ENCODE measurements at regions not wholly inside any gene's neighbourhood (a gene's known extent, or its start where the extent isn't known, plus 50 kb on each side); places are given as distances from the start of the nearest gene placed in this dataset.

DNA sequence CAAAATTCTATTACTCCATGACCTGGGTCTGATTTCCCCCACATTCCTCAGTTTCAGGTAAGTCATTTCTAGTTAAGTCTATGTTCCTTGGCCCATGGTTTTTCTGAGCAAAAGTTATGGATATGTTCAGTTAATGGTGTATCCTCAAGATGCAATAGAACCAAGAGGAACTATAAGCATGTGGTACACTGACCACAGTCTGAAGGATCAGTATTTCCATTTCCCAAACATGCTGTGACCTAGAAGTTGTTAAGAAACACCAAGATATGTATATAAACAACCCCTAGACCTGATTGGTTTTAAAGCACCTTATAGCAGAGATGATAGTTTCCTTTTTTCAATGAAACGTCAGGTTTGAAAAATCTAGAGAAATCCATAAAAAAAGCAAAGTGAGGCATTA lies 94.2 kb upstream of the ABCB5 start:
- no peak overlapping the region for H3K4me3 ChIP-seq (ENCODE audit: low read length)
- 0 out of 2 replicates have a peak, but pooled peaks cover 2% of the 10 kb centered on the region for H3K27me3 ChIP-seq (ENCODE audit: low read length)
- no peak for DNase-seq
- H4K20me1 ChIP-seq (ENCODE audit: insufficient read depth, low read depth, low read length), result no peaks in the 10 kb centered on the region
- no peaks in the 10 kb centered on the region for H3K79me2 ChIP-seq (ENCODE audit: low read length)
- no peaks in the 10 kb centered on the region for H3K9me2 ChIP-seq (replicated peaks; ENCODE audit: insufficient read depth, low read length)
- H3K36me3 ChIP-seq (ENCODE audit: insufficient read depth, low read length), result no peaks in the 10 kb centered on the region
- H3K9me3 ChIP-seq (ENCODE audit: low read length), result no peaks in the 10 kb centered on the region
- no peaks in the 10 kb centered on the region for H3K4me1 ChIP-seq (ENCODE audit: low read length)
- no peak overlapping the region for H3K27ac ChIP-seq (ENCODE audit: low read length)
- no peak overlapping the region for H3K9ac ChIP-seq (ENCODE audit: low read length)
- H3K4me2 ChIP-seq (ENCODE audit: low read depth, low read length, poor library complexity, severe bottlenecking), result no peak overlapping the region
- H2AFZ ChIP-seq (ENCODE audit: low read length), result no peak overlapping the region

DNA sequence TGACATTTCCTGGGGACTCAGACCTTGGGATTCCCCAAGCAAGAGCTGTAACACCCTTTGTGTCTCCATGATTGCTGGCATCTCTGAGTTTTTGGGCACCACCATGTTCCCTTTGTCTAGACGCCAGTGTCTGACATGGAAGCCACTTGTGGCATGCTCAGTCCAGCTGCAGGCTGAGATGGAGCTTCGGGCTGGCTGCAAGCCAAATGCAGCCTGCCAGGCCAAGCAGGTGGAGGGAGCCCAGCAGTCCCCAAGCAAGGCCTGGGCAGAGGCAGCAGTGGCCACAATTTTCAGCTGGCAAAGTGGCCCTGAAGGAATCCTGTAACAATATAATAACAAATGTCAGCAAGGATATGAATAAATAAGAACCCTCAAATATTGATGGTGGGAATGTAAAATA lies 86.2 kb upstream of the ABCB5 start:
- Histone ChIP-seq H3K27me3 (ENCODE audit: low read length) (peaks cover 2% of the 10 kb centered on the region; the same call in 1 of the 2 replicates), H3K4me3 (ENCODE audit: low read length) (no peak overlapping the region), H3K9me2 (replicated peaks; ENCODE audit: insufficient read depth, low read length) (no peaks in the 10 kb centered on the region), H3K36me3 (ENCODE audit: insufficient read depth, low read length) (no peaks in the 10 kb centered on the region), H3K27ac (ENCODE audit: low read length) (no peak overlapping the region), H3K4me1 (ENCODE audit: low read length) (no peaks in the 10 kb centered on the region), H4K20me1 (ENCODE audit: insufficient read depth, low read depth, low read length) (no peaks in the 10 kb centered on the region), H3K9ac (ENCODE audit: low read length) (no peak overlapping the region), H3K79me2 (ENCODE audit: low read length) (no peaks in the 10 kb centered on the region), H3K9me3 (ENCODE audit: low read length) (no peaks in the 10 kb centered on the region), H3K4me2 (ENCODE audit: low read depth, low read length, poor library complexity, severe bottlenecking) (no peak overlapping the region), H2AFZ (ENCODE audit: low read length) (no peak overlapping the region)
- no peak for DNase-seq

GRCh38 chr7:20532890-20533289 lies 82.6 kb upstream of the ABCB5 start:
- H3K4me1 ChIP-seq (ENCODE audit: low read length), result no peaks in the 10 kb centered on the region
- no peak overlapping the region for H3K4me2 ChIP-seq (ENCODE audit: low read depth, low read length, poor library complexity, severe bottlenecking)
- no peak overlapping the region for H3K9ac ChIP-seq (ENCODE audit: low read length)
- no peaks in the 10 kb centered on the region for H3K79me2 ChIP-seq (ENCODE audit: low read length)
- peaks cover 2% of the 10 kb centered on the region for H3K27me3 ChIP-seq (ENCODE audit: low read length)
- no peaks in the 10 kb centered on the region for H3K9me2 ChIP-seq (replicated peaks; ENCODE audit: insufficient read depth, low read length)
- H3K36me3 ChIP-seq (ENCODE audit: insufficient read depth, low read length), result no peaks in the 10 kb centered on the region
- no peaks in the 10 kb centered on the region for H4K20me1 ChIP-seq (ENCODE audit: insufficient read depth, low read depth, low read length)
- H3K9me3 ChIP-seq (ENCODE audit: low read length), result no peaks in the 10 kb centered on the region
- no peak overlapping the region for H3K27ac ChIP-seq (ENCODE audit: low read length)
- no peak overlapping the region for H2AFZ ChIP-seq (ENCODE audit: low read length)
- DNase-seq, result no peak
- H3K4me3 ChIP-seq (ENCODE audit: low read length), result no peak overlapping the region

DNA sequence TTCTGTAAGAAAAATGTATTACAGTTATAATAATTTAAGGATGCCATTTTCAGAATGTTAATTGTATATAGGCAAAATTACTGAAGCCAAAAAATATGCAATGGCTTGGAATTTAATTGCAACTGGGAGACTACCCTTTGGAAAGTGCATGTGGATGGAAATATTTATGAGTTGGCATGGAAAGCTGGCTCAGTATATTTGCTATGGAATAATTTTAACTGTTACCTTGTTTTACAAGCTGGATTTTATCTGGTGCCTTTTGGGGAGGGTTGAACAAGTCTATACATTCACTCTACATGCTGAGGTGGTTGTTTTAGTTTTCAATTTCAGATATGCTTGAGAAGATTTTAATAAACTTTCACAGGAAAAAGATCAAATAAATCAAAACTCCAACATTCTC lies 80.9 kb upstream of the ABCB5 start:
- Histone ChIP-seq H3K36me3 (ENCODE audit: insufficient read depth, low read length) (no peaks in the 10 kb centered on the region), H3K4me2 (ENCODE audit: low read depth, low read length, poor library complexity, severe bottlenecking) (no peak overlapping the region), H3K9ac (ENCODE audit: low read length) (no peak overlapping the region), H2AFZ (ENCODE audit: low read length) (no peak overlapping the region), H3K27me3 (ENCODE audit: low read length) (no peaks in the 10 kb centered on the region; the same call in 1 of the 2 replicates), H3K9me3 (ENCODE audit: low read length) (no peaks in the 10 kb centered on the region), H3K79me2 (ENCODE audit: low read length) (no peaks in the 10 kb centered on the region), H3K27ac (ENCODE audit: low read length) (no peak overlapping the region), H4K20me1 (ENCODE audit: insufficient read depth, low read depth, low read length) (no peaks in the 10 kb centered on the region), H3K9me2 (replicated peaks; ENCODE audit: insufficient read depth, low read length) (no peaks in the 10 kb centered on the region), H3K4me3 (ENCODE audit: low read length) (no peak overlapping the region), H3K4me1 (ENCODE audit: low read length) (peaks cover 3% of the 10 kb centered on the region; the same call in 1 of the 2 replicates)
- no peak for DNase-seq

DNA sequence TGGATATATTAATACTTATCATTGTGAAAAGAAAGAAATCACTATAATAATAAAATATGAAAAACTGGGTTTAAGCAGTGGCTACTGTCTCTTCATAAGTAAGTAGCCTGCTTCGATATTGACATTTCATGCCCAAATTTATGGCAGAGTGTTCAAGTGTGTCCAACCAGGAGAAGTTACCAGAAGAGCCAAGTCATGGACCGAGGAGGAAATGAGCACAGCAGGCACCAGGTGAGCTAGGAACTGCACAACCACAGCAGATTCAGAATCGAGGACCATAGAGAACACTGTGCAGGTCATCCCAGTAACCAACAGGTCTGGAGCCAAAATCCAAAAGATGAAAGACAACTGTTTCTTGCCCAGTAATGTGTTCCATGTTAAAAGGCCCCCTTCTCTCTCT lies 79.9 kb upstream of the ABCB5 start:
- Histone ChIP-seq H3K4me2 (ENCODE audit: low read depth, low read length, poor library complexity, severe bottlenecking) (no peak overlapping the region), H3K4me3 (ENCODE audit: low read length) (no peak overlapping the region), H3K9me2 (replicated peaks; ENCODE audit: insufficient read depth, low read length) (no peaks in the 10 kb centered on the region), H3K36me3 (ENCODE audit: insufficient read depth, low read length) (no peaks in the 10 kb centered on the region), H3K9ac (ENCODE audit: low read length) (no peak overlapping the region), H3K27me3 (ENCODE audit: low read length) (no peaks in the 10 kb centered on the region; the same call in 1 of the 2 replicates), H2AFZ (ENCODE audit: low read length) (no peak overlapping the region), H3K27ac (ENCODE audit: low read length) (no peak overlapping the region), H3K79me2 (ENCODE audit: low read length) (no peaks in the 10 kb centered on the region), H3K9me3 (ENCODE audit: low read length) (no peaks in the 10 kb centered on the region), H4K20me1 (ENCODE audit: insufficient read depth, low read depth, low read length) (no peaks in the 10 kb centered on the region), H3K4me1 (ENCODE audit: low read length) (peaks cover 8% of the 10 kb centered on the region)
- no peak for DNase-seq

DNA sequence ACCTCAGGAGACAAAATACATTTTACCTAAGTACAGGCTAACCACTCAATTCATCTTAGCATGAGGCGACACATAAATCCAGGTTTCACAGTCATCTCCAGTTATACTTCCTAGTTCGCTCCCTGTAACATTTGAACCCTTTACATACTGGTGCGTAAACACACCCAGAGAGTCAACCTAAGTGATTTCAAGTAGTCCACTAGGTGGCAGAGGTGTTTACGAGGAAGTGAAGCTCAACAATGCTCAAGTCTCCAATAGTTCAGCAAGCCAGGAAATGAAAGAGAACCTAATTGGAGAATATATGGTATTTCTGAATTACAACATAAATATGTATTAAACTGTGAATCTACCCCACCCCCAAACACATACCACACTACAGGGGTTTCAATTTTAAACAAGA lies 76.3 kb upstream of the ABCB5 start:
- H3K4me3 ChIP-seq (ENCODE audit: low read length), result no peak overlapping the region
- no peaks in the 10 kb centered on the region for H3K9me2 ChIP-seq (replicated peaks; ENCODE audit: insufficient read depth, low read length)
- peaks cover 8% of the 10 kb centered on the region for H3K4me1 ChIP-seq (ENCODE audit: low read length)
- H3K27ac ChIP-seq (ENCODE audit: low read length), result no peak overlapping the region
- H3K9me3 ChIP-seq (ENCODE audit: low read length), result no peaks in the 10 kb centered on the region
- H3K27me3 ChIP-seq (ENCODE audit: low read length), result no peaks in the 10 kb centered on the region; the same call in 1 of the 2 replicates
- H4K20me1 ChIP-seq (ENCODE audit: insufficient read depth, low read depth, low read length), result no peaks in the 10 kb centered on the region
- no peak overlapping the region for H2AFZ ChIP-seq (ENCODE audit: low read length)
- H3K79me2 ChIP-seq (ENCODE audit: low read length), result no peaks in the 10 kb centered on the region
- DNase-seq, result peak; percentile 85
- H3K4me2 ChIP-seq (ENCODE audit: low read depth, low read length, poor library complexity, severe bottlenecking), result no peak overlapping the region
- no peaks in the 10 kb centered on the region for H3K36me3 ChIP-seq (ENCODE audit: insufficient read depth, low read length)
- no peak overlapping the region for H3K9ac ChIP-seq (ENCODE audit: low read length)

- Histone ChIP-seq H3K36me3 (ENCODE audit: insufficient read depth, low read length) (no peaks in the 10 kb centered on the region), H4K20me1 (ENCODE audit: insufficient read depth, low read depth, low read length) (no peaks in the 10 kb centered on the region), H3K9ac (ENCODE audit: low read length) (no peak overlapping the region), H3K4me3 (ENCODE audit: low read length) (no peak overlapping the region), H2AFZ (ENCODE audit: low read length) (no peak overlapping the region), H3K9me2 (replicated peaks; ENCODE audit: insufficient read depth, low read length) (no peaks in the 10 kb centered on the region), H3K4me2 (ENCODE audit: low read depth, low read length, poor library complexity, severe bottlenecking) (no peak overlapping the region), H3K9me3 (ENCODE audit: low read length) (no peaks in the 10 kb centered on the region), H3K4me1 (ENCODE audit: low read length) (peaks cover 8% of the 10 kb centered on the region), H3K79me2 (ENCODE audit: low read length) (no peaks in the 10 kb centered on the region), H3K27me3 (ENCODE audit: low read length) (no peaks in the 10 kb centered on the region), H3K27ac (ENCODE audit: low read length) (no peak overlapping the region)
- DNase-seq, result no peak
Observed at GRCh38 chr7:20541608-20542349, 73.7 kb upstream of the ABCB5 start.

DNA sequence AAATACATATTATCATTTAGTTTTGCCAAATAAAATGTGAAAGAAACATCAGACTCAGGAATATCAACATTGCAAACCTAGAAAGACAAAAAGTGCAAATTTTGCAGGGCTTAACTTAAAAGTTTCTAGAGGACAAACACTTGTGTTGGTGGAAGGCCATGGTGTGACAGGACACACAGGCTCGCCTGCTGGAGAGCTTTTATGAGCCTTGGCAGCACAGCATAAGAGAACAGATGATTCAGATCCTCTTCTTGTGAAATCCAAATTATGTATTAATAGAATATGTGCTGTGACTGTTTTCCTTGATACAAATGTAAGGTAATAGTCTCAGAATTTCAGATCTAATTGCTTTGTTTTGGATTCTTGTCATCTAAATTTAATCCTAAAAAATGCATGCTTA lies 72.9 kb upstream of the ABCB5 start:
- no peaks in the 10 kb centered on the region for H3K79me2 ChIP-seq (ENCODE audit: low read length)
- no peaks in the 10 kb centered on the region for H3K9me2 ChIP-seq (replicated peaks; ENCODE audit: insufficient read depth, low read length)
- H3K9me3 ChIP-seq (ENCODE audit: low read length), result no peaks in the 10 kb centered on the region

More for the DNA sequence above, 72.9 kb upstream of the ABCB5 start:
- Histone ChIP-seq H3K4me3 (ENCODE audit: low read length) (no peak overlapping the region), H3K4me2 (ENCODE audit: low read depth, low read length, poor library complexity, severe bottlenecking) (no peak overlapping the region), H3K4me1 (ENCODE audit: low read length) (peaks cover 8% of the 10 kb centered on the region), H3K27me3 (ENCODE audit: low read length) (no peaks in the 10 kb centered on the region), H4K20me1 (ENCODE audit: insufficient read depth, low read depth, low read length) (no peaks in the 10 kb centered on the region), H3K36me3 (ENCODE audit: insufficient read depth, low read length) (no peaks in the 10 kb centered on the region), H3K27ac (ENCODE audit: low read length) (no peak overlapping the region), H3K9ac (ENCODE audit: low read length) (no peak overlapping the region), H2AFZ (ENCODE audit: low read length) (no peak overlapping the region)
- DNase-seq, result no peak
